Fibroblast of mammary gland (primary cell): ENCODE measurements at regions not wholly inside any gene's neighbourhood (a gene's known extent, or its start where the extent isn't known, plus 50 kb on each side); places are given as distances from the start of the nearest gene placed in this dataset.

Experiments
- DNase-seq: peaks from one replicate; pipeline ENCODE4 v3.0.0-alpha.2; 2010; ENCODE audit warnings: low read depth
- H3K4me3 ChIP-seq: 2 replicates; pipeline ENCODE4 v1.5.1; 2011; ENCODE audit warnings: low read depth, mild to moderate bottlenecking, low read length, moderate library complexity; ENCODE audit not compliant: control insufficient read depth
- CTCF ChIP-seq: conservative IDR thresholded peaks from 2 replicates; pipeline ENCODE4 v1.5.1; 2011; ENCODE audit warnings: low read depth, low read length, inconsistent platforms; ENCODE audit not compliant: control insufficient read depth, insufficient read depth

GRCh38 chr2:189960346-189960745 is 102.2 kb downstream of the MSTN start:
- TF ChIP-seq CTCF: no peak
- H3K4me3 ChIP-seq: no peak overlapping the region
- DNase-seq: no peak

DNA sequence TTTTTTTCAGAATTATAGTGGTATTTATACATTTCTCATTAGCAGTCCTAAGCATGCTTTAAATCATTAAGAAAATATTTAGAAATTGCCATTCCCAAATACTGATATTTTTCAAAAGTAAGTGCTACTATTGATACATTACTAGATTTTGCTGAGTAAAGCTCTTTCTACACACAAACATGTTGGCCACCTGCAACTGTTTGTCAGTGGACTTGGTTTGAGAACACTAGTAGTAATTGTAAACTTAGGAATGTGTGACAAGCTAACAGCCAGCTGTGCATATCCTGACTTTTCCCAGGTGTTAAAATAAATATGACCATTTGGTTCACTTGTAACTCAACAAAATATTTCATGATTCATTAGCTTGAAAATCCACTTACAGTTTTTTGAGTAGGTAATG is 103.1 kb downstream of the MSTN start:
- no peak for TF ChIP-seq CTCF

GRCh38 chr2:189954989-189955388 is 107.5 kb downstream of the MSTN start:
- H3K4me3 ChIP-seq: no peak overlapping the region
- DNase-seq: no peak
- TF ChIP-seq CTCF: no peak

More for the DNA sequence above, 103.1 kb downstream of the MSTN start:
- H3K4me3 ChIP-seq: no peak overlapping the region
- DNase-seq: no peak

DNA sequence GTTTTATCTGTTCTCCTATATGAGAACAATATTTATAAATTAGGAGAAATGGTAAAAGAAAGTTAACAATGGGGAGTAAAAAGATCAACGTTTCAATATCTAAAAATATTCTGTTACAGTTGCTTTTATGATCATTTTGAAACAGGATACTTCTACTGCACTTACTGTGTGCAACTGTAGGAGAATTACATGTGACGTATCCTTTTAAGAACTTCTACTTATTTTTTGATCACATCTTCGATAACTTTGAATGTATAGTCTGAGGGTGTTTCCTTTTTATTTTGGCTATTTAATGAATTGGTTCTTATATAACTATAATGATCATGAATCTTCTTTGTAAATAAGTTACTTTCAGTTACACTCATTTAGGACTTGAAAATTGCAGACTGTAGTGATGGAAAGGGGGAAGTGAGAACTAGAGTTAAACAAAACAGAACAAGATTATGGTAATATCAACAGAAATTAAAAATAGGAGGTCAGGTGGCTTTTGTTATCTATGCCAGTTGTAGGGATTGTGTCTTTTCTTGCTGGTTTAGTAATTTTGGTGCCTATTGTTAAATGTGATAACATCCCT is 109.9 kb downstream of the MSTN start:
- H3K4me3 ChIP-seq: no peak overlapping the region
- no peak for TF ChIP-seq CTCF
- no peak for DNase-seq

- no peak for TF ChIP-seq CTCF
Observed at GRCh38 chr2:189951791-189952535, 110.6 kb downstream of the MSTN start.

GRCh38 chr2:189943009-189943408 is 119.5 kb downstream of the MSTN start:
- no peak for DNase-seq
- H3K4me3 ChIP-seq: no peak overlapping the region

More at GRCh38 chr2:189951791-189952535, 110.6 kb downstream of the MSTN start:
- no peak for DNase-seq
- H3K4me3 ChIP-seq: no peak overlapping the region

More at GRCh38 chr2:189943009-189943408, 119.5 kb downstream of the MSTN start:
- no peak for TF ChIP-seq CTCF
